Midbrain (tissue), 1 donor: ENCODE measurements at regions not wholly inside any gene's neighbourhood (a gene's known extent, or its start where the extent isn't known, plus 50 kb on each side); places are given as distances from the start of the nearest gene placed in this dataset.

Experiments used
- DNase-seq: peaks from one replicate; lab custom pipeline; 2025; lab: John Stamatoyannopoulos, UW

DNA sequence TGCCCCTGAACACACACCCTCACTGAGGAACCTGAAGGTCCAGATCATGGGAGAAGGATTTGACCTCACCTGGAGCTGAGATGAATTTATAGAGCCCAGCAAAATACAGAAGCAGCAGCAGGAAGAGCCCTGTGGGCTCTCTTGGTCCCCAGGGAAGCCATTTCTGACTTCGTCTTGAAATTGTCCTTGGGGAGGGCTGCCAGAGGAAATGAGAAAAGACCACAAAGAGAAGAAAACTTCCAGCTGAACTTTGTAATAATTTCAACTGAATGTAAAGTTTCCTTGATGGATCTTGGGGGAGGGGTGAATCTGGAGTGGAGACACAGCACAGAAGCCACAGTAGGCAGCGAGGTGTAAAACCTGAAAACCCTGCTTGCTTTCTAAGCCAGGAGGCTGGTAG lies 500.9 kb upstream of the NXPH2 start:
- DNase-seq: no peak

DNA sequence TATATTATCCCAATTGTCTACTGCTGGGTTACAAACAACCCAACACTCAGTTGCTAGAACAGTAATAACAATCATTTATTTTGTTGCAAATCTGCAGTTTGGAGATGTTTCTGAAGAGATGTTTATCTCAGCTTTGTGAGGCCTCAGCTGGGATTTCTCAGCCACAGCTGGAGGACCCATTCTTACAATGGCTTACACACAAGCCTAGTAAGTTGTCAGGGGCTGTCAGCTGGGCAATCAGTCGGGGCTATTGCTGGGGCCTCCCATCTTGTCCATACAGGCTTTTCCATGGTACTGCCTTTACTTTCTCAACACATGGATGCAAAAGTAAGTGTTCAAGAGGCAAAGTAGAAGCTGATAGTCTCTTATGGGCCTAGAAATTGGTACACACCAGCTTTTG lies 491.7 kb upstream of the NXPH2 start:
- DNase-seq: no peak

DNA sequence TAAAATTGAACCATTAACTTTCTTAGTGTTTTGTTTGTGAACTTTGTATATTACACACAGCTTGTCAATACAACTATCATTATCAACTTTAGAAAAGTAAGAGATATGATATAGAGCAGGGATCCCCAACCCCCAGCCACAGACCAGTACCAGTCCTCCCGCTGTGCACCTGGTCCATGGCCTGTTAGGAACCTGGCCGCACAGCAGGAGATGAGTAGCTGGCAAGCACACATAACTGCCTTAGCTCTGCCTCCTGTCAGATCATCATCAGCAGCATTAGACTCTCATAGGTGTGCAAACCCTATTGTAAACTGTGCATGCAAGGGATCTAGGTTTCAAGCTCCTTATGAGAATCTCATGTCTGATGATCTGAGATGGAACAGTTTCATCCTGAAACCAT lies 491.0 kb upstream of the NXPH2 start:
- DNase-seq: no peak

DNA sequence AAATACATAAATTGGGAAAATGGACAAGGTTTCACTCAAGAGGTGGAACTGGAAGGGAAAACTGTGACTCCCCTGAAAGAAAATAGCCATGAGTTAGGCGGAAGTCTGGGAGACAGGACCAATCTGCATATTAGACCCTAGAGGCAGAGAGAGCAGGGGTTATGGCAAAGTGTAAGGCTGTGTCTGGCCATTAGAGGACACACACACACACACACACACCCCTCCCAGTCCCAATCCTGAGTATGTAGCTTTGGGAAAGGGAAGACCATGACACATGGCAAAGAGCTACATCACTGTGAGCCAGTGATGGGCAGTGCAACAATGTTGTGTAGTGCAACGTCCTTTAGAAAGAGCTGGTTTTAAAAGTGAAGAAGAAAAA lies 479.9 kb upstream of the NXPH2 start:
- no peak for DNase-seq

DNA sequence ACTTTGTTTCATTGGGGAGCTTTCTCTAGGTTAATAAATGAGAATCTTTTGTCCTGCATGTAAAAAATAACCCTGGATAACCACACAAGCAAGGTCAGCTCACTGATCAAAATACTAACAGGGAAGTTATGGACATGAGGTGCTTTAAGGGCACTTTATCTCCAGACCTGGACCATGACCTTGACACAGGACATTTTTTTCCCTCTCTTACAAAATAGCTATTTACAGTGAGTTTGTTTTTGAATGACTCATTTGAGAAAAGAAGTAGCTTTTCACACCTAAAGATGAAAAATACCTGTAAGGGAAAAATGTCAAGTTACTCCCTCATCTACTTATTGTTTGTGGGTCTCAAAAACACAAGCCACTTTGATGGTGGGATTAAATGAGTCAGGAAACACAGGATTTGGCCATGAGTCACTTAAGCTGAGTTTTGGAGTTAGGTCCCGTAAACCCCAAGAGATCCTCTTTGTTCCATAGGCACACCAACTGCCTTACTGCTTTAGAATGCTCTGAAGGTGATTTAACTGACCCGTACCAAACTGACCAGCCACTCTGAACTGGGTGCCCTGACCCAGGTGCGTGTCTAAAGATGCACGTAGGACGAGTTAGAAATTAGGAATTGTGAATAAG lies 479.3 kb upstream of the NXPH2 start:
- no peak for DNase-seq

DNA sequence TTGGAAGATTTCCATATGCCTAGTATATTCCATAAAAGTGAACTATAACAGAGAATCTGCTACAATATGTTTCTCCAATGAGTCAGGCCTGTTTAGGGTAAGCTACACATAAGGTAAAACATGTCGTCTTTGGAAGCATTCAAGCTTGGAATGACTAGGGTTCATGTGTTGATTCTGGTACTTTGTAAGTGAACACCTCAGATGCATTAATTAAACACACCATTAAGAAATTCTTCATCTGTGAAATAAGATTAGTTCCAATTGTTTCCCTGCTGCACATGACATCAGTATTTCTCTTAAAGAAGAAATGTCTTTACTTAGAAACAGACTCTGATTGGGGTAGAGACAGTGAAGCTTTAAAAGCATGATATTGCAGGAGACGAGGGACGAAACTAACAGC lies 461.1 kb upstream of the NXPH2 start:
- no peak for DNase-seq

DNA sequence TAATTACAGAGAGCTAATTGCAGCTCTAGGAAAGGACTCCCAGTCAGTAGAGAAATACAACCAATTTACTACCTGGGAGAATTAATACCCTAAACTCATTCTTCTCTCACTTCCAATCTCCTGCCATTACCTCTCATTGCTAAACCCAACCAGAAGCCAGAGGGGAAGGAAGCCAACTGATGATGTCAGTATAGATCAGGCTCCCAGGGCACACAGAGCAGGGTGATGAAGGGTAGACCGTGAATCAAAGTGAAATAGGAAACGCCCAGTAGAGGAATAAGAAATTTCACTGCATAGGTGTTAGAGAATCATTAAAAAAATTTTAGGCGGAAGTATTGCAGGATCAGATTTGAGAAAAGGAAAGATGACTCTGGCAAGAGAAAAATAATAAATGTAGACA lies 456.8 kb upstream of the NXPH2 start:
- DNase-seq: no peak

DNA sequence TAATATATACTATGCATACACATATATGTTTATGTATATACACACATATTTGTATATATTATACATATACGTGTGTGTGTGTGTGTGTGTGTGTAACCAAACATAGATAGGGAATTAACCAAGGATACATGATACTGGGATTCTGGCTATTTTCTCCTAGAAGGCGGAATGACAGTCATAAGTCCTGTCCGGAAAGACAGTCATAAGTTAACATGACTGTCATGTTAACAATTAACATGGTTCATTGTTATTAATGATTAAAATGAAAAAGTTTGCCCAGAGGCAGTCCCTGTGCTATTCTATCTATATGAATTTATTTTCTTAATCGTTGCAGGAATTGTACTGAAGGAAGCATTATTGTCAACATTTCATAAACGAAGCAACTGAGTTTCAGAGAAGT lies 450.7 kb upstream of the NXPH2 start:
- no peak for DNase-seq

DNA sequence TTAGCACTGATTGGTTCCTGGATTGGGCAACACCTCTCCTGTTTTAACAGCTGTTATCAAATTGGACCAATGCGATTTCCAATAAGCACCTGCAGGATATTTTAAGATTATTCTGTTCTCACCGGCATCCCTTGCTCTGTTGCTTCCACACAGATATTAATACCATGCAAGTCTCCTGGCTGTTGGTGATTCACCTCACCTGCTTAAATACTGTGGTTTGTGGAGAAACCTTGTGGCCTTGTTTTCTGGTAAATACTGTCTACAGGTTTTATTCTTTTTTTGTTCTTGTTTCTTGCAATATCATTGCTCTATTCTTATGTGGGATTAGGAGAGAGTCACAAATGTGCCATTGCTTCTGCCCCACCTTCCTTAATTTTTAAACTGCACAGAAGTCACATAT lies 448.1 kb upstream of the NXPH2 start:
- DNase-seq: no peak

DNA sequence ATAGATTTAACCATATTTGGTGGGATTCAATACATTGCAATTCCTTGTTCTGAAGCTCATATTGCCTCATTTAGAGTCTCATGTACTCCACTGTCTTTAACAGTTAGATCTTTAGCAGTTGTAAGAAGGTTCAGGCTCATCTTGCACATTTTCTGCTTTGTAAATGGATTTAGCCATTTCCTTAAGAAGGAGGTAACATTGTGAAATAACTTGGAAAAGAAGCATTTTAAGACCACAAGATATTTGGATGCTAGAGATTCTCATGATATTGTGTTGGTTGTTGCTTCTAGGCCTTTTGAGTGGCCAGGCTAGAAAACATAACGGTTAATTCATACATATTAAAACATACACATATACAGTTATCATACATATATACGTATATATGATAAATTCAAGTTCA lies 445.8 kb upstream of the NXPH2 start:
- DNase-seq: no peak

DNA sequence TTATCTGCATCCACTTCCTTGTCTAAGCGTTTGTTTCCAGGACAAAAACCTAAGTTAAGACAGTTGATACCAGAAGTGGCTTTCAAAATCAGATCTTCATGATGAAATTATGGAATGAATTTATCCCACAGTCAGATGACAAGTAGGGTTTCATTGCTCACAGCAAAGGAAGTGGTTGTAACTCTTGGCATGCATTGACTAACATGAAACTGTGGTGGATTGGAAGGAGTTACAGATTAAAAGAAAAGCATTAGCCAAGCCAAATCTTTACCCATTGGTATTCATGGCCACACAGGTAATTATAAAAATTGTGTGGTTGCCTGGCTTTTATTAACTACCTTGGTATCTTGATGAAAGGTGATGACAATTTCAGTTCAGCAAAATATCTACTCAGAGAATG lies 438.0 kb upstream of the NXPH2 start:
- no peak for DNase-seq

DNA sequence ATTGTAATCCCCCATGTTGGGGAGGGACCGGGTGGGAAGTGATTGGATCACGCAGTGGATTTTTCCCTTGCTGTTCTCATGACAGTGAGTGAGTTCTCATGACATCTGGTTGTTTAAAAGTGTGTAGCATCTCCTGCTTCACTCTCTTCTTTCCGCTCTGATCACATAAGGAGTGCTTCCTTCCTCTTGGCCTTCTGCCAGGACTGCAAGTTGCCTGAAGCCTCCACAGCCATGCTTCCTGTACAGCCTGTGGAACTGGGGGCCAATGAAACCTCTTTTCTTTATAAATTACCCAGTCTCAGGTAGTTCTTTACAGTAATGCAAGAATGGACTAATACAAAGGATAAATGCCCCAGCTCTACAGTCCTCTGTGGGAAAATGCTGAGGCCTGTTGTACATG lies 437.5 kb upstream of the NXPH2 start:
- DNase-seq: no peak

DNA sequence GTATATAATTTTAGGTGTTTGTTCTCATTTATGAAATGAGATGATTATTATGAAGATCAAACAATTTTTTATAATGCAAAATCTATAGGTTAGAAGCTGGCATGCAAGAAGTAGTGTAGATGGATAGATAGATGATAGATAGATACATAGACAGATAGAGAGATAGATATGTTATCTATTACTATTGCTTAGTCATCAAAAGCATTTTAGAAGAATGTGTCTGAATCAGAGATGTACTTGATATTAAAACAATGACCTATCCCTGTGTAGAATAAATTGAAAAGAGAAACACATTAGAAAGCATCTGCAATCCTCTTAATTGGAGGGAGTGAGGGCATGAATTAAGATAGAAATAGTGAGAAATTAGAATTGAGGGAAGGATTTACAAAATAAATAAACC lies 436.2 kb upstream of the NXPH2 start:
- no peak for DNase-seq

DNA sequence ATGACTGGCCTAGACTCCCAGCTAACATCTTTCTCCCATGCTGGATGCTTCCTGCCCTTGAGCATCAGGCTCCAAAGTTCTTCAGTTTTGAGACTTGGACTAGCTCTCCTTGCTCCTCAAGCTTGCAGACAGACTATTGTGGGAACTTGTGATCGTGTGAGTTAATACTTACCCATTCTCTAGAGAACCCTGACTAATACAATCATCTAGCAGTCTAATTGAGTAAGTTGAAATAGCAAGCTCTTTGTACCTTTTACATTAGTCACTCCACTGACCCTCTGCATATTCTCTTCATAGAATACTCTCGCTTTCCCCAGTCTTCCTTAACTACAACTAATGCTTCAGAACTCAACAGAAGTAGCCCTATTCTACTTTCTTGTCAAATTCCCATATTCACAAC lies 434.6 kb upstream of the NXPH2 start:
- no peak for DNase-seq

DNA sequence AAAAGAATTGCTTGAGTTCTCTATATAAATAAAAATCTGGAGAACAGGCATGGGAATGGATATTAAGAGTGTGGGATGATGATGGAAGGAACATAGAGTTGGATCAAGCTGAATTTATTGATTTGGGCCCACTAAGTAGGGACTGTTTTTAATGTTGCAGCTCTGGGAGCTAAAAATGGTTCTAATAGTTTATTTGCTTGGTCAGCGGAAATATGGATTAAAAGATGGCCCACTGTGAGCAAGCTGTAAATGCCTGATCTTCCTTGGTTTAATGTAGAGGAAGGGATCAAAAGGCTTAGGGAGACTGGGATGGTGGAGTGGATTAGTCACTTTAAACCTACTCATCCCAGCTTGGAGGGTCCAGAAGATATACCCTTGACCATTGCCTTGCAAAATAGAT lies 429.4 kb upstream of the NXPH2 start:
- DNase-seq: no peak

DNA sequence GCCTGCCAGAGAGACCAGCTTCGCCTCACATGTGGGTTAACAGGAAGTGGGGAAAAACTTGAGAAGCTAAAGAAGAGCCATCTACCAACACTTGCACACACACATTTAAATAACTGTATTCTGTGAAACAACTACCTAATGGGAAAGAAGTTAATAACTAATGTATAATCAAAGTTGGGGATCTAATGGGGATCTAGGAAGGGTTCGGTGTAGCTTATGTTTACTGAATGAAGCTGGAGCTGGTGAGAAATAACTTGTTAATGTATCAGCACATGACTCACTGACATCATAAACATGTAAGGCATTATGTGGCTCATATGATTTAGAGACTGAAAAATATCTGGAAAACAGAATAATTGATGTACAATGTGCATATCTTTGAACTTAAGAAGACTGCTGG lies 421.3 kb upstream of the NXPH2 start:
- no peak for DNase-seq

DNA sequence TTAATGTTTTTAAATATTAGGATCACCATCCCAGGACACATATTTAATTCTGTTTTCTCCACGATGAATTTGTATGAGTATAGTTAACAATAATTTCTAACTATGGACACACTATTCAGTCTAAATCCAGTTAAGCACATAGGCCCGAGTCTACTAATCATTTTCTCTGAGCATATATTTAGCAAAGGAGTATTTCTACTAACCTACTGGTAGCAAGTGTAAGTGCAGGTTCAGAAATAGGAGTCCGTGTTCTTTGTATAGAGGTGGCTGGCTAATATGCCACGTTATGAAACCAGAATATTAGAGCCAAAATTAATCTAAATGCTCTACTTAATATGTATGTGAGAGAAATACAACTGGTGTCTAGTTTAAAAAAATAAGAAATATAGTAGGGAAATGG lies 416.6 kb upstream of the NXPH2 start:
- no peak for DNase-seq

DNA sequence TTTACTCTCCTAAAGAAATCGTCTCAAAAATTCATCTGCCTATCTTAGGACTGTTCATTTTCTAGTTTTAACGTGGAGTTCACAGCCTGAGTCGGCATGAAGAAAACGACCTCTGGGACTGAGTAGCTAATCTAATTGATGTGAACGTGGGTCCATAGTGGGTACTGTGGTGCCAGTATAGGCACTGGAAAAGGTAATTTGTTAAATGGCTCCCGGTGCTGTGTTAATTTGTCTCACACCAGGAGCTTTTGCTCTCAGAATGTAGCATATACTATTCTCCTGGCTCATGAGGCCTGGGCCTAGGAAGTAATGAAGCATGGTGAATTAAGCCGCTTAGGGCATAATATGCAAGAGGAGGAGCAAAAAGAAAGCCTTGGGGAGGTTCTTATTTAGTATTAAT lies 414.4 kb upstream of the NXPH2 start:
- DNase-seq: no peak

DNA sequence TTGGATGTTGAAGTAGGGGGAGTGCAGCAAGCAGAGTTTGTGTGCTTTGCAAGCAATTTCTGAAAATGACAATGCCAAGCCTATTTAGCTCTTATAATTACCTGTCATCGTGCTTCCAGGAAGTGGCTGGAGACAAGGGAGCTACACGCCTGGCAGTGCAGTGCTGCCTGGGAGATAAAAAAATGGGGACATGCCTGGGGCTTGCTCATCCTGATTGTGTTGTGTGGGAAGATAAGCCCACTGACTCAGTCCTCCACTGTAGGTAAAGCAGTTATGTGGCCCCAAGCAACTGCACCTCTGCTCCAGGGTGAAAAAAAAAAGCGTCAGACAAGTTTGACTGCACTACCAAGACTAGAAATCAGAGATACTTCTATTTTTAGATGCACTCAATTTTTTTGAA lies 396.9 kb upstream of the NXPH2 start:
- DNase-seq: no peak

DNA sequence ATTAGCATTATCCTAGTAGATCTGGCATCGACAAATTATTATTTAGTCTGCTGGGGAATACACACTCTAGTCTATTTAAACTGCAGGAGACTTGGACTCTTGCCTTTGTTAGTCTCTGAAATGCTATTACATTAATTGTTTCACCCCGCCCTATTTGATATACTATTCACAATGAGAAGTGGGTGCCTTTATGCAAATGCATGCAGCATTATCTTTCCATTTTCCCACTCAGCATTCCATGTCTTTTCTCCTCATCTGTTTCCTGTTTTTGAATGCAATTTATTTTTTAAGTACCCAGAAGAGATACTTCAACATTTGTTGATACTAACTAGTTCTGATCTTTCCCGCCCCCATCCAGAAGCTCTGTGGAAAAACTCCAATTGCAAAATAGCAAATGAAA lies 395.3 kb upstream of the NXPH2 start:
- no peak for DNase-seq

DNA sequence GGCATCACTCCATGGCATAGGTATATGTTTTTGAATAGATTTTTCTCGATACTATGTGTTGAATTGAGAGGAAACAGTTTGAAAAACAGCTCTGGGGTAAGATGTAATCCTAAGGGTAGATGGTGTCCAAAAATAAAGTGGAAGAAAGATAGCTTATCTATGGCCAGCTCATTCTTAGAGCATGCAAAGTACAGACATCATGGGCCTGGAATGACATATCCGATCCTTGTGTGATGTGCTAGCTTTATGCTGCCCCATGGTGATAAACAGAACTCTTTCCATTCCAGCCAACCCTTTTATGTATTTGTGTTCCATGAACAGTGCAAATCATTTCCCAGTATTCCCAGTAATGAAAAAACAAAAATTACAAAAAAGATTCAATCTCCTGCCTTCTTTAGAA lies 390.2 kb upstream of the NXPH2 start:
- no peak for DNase-seq

DNA sequence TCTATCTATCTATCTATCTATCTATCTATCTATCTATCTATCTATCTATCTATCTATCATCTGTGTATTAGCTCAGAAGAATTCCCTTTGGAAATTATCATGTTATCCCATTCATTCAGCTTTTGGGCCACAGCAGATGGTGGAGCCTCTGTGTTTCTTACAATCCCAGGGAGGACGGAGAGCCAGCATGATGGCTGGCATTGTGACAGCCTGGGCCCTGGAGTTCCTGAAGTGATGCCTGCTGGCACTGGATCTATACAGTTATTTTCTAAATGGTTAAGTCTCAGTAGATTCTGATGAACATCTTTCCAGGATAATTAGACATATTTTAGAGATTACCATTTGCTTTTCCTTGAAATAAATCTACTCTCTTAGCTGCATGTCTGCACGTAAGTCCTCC lies 385.4 kb upstream of the NXPH2 start:
- DNase-seq: no peak

DNA sequence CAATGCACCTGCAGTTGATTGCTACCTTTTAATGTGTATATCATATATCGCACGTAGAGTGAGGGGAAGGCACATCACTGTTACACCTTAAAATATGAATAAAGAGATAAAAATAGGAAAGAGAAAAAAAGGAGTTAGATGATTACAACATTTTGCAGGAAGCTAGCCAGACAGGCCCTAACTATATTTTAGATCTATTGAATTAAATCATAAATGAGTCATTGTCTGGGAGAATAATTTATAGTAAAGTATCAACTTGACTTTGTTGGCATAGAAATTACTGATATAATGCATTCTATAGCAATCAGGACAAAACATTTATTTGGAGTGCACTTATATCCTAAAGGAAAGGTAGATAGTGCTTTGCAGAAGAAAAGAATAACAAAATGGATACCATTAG lies 384.9 kb upstream of the NXPH2 start:
- no peak for DNase-seq

DNA sequence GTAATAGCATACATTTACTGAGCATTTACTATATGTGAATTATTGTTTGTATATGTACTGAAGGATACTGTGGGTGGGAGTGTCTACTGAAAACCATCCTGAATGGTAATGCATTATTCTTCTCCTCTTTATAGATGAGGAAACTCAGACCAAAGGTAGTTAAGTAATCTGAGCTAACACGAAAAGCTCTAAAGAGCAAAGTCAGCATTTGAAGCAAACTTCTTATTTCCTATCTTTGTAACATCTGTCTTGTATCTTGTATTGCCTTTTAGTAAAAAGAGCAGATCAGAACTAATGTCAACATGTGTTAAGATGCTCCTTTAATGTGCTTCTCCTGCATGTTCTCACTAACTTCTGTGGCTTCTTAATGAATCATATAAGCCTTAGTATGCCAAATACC lies 382.8 kb upstream of the NXPH2 start:
- DNase-seq: no peak

DNA sequence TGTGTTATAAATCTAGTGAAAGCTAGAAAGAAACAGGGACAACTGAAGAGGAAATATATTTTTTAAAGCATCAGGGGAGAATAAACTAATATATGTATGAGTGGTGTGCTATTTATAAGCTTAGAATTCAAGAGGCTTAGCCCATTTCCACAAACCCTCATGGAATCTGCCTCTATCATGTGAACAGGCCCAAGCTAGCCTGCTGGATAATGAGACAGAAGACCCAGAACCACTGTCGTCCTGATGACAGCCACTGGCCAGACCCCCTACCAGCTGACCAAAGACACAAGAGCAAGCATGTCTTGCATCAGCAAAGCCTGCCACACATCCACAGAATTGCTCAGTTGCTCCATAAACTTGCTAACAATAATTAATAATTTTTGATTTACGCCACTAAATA lies 382.3 kb upstream of the NXPH2 start:
- DNase-seq: no peak
